SK-N-SH (cell line): ENCODE measurements at regions not wholly inside any gene's neighbourhood (a gene's known extent, or its start where the extent isn't known, plus 50 kb on each side); places are given as distances from the start of the nearest gene placed in this dataset.

Experiments
- CTCF ChIA-PET: fragments of 300-600, 350-600 bp; formaldehyde crosslinking; extraction: SDS; loops from one replicate; lab custom pipeline; 2021; lab: Yijun Ruan, JAX
- POLR2A ChIA-PET: fragments of 350-600 bp; sonication (Branson Sonifier 250); formaldehyde crosslinking; extraction: SDS; loops from one replicate; lab custom pipeline; 2020; ENCODE audit warnings: antibody characterized with exemption, inconsistent platforms; lab: Yijun Ruan, JAX
- DNase-seq: peaks from one replicate; pipeline ENCODE4 v3.0.0; 2012
- H2AFZ ChIP-seq: fragments of 200-600 bp; sonication (generic); 2 replicates; pipeline ENCODE4 v1.8.1; 2016; ENCODE audit warnings: antibody characterized with exemption, mild to moderate bottlenecking, low read depth
- H3F3A ChIP-seq: fragments of 200-600 bp; sonication (generic); replicated peaks from 2 replicates; pipeline ENCODE3; 2016; ENCODE audit warnings: antibody characterized with exemption, mild to moderate bottlenecking; ENCODE audit not compliant: insufficient read depth
- H3K27ac ChIP-seq, 2 experiments: fragments of 200-500 bp in 1 of 2; fragments of 200-600 bp in 1 of 2; sonication (Bioruptor generic) in 1 of 2; sonication (generic), shearing (Covaris generic) in 1 of 2; 2 replicates each; pipeline versions ENCODE4 v1.5.1 to v1.6.1; 2014 to 2016; ENCODE audit warnings: low read depth in 2 of 2, inconsistent platforms in 1 of 2, low read length in 1 of 2, mild to moderate bottlenecking in 1 of 2, mixed read lengths in 1 of 2
- H3K27me3 ChIP-seq: fragments of 200-600 bp; sonication (generic), shearing (Covaris generic); 2 replicates; pipeline ENCODE4 v1.6.1; 2016; ENCODE audit warnings: mixed run types; ENCODE audit not compliant: insufficient read depth
- H3K36me3 ChIP-seq, 2 experiments: fragments of 200-500 bp in 1 of 2; fragments of 200-600 bp in 1 of 2; sonication (Bioruptor generic) in 1 of 2; sonication (generic) in 1 of 2; replicated peaks in 1 of 2; 2 replicates each; pipeline versions ENCODE3 to v1.5.1; 2014 to 2016; ENCODE audit warnings: low read length in 1 of 2, mild to moderate bottlenecking in 1 of 2; ENCODE audit not compliant: insufficient read depth in 2 of 2, control insufficient read depth in 1 of 2
- H3K4me1 ChIP-seq, 2 experiments: fragments of 200-500 bp in 1 of 2; fragments of 200-600 bp in 1 of 2; sonication (Bioruptor generic) in 1 of 2; sonication (generic), shearing (Covaris generic) in 1 of 2; 2 replicates each; pipeline versions ENCODE4 v1.5.1 to v1.6.1; 2014 to 2016; ENCODE audit warnings: low read depth in 1 of 2, low read length in 1 of 2, mixed run types in 1 of 2; ENCODE audit not compliant: insufficient read depth in 2 of 2, control insufficient read depth in 1 of 2
- H3K4me2 ChIP-seq: fragments of 200-600 bp; sonication (generic), shearing (Covaris generic); 2 replicates; pipeline ENCODE4 v1.6.1; 2017; ENCODE audit warnings: mixed run types
- H3K4me3 ChIP-seq, 2 experiments: fragments of 200-500 bp in 1 of 2; fragments of 200-600 bp in 1 of 2; sonication (Bioruptor generic) in 1 of 2; sonication (generic), shearing (Covaris generic) in 1 of 2; 2 replicates each; pipeline versions ENCODE4 v1.5.1 to v1.8.1; 2014 to 2016; ENCODE audit warnings: low read depth in 2 of 2, inconsistent platforms in 1 of 2, low read length in 1 of 2, mild to moderate bottlenecking in 1 of 2, mixed read lengths in 1 of 2, moderate library complexity in 1 of 2
- H3K79me2 ChIP-seq: fragments of 200-600 bp; sonication (generic); 2 replicates; pipeline ENCODE4 v1.8.1; 2017; ENCODE audit warnings: mild to moderate bottlenecking; ENCODE audit not compliant: insufficient read depth
- H3K9ac ChIP-seq: fragments of 200-600 bp; sonication (generic); 2 replicates; pipeline ENCODE4 v1.6.1; 2017; ENCODE audit warnings: mixed run types
- H3K9me2 ChIP-seq: fragments of 200-600 bp; sonication (generic); 2 replicates; pipeline ENCODE4 v1.6.1; 2017; ENCODE audit warnings: mixed run types
- H3K9me3 ChIP-seq: fragments of 200-600 bp; sonication (generic); 2 replicates; pipeline ENCODE4 v1.6.1; 2017; ENCODE audit warnings: mixed run types, mild to moderate bottlenecking, moderate library complexity
- H4K20me1 ChIP-seq: fragments of 200-600 bp; sonication (generic); 2 replicates; pipeline ENCODE4 v1.6.1; 2017; ENCODE audit warnings: mild to moderate bottlenecking, mixed run types; ENCODE audit not compliant: insufficient read depth
- CHD2 ChIP-seq: fragments of 150-350 bp; IDR thresholded peaks from 2 replicates; pipeline ENCODE4 v1.6.1; 2018; ENCODE audit warnings: low read length; ENCODE audit not compliant: partially characterized antibody
- GABPA ChIP-seq: IDR thresholded peaks from 2 replicates; pipeline ENCODE4 v1.4.0; 2012; ENCODE audit warnings: low read depth, mild to moderate bottlenecking
- JUND ChIP-seq: IDR thresholded peaks from 2 replicates; pipeline ENCODE4 v1.4.0; 2012
- NRF1 ChIP-seq: IDR thresholded peaks from 2 replicates; pipeline ENCODE4 v1.6.1; 2012; ENCODE audit warnings: low read depth, mild to moderate bottlenecking, low read length
- RAD21 ChIP-seq: IDR thresholded peaks from 2 replicates; pipeline ENCODE4 v1.6.1; 2012; ENCODE audit warnings: mild to moderate bottlenecking, low read length
- RFX5 ChIP-seq: IDR thresholded peaks from 2 replicates; pipeline ENCODE4 v1.6.1; 2012; ENCODE audit warnings: mild to moderate bottlenecking, improper control_type of control experiment, low read length
- TCF12 ChIP-seq: IDR thresholded peaks from 2 replicates; pipeline ENCODE4 v1.4.0; 2012
- TEAD4 ChIP-seq: IDR thresholded peaks from 2 replicates; pipeline ENCODE4 v1.4.0; 2012; ENCODE audit warnings: mild to moderate bottlenecking, borderline replicate concordance; ENCODE audit not compliant: insufficient read depth
- YY1 ChIP-seq: IDR thresholded peaks from 2 replicates; pipeline ENCODE4 v1.4.0; 2012; ENCODE audit warnings: low read depth, mild to moderate bottlenecking
- WGBS: methylation state at CpG from one replicate; pipeline ENCODE4 v1.1.6; 2017; ENCODE audit warnings: low lambda C conversion rate; 5-methylcytosine and 5-hydroxymethylcytosine counted together
- TF ChIP-seq, protein P1 (sequence below): fragments of 200-600 bp; sonication (generic); IDR thresholded peaks from 2 replicates; pipeline ENCODE4 v1.6.1; 2017; ENCODE audit warnings: antibody characterized with exemption, mild to moderate bottlenecking, moderate library complexity

- TF ChIP-seq RAD21: no peak
- no peak for TF ChIP-seq NRF1
- TF ChIP-seq, all 33 proteins: peak for 0
These were observed 1367.7 kb upstream of the CELF4 start (continued) for GRCh38 chr18:38933322-38933721.

DNA sequence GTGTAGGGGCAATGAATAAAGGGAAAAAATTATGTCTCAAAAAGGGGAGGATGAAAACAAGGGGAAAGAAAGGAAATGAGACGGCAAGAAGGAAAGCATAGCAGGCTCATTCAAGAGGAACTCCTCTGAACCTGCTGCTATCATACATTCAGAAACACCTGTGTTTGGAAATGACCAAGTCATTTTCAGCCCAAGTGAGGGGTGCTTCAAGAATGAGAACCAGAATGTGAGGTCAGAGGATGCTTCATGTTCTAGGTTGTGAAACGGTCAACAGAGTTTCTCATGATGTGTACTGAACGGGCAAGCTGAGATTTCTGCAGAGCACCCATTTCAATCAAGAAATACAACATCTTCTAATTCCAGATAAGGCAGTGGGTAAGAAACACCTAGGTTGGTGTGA lies 1367.2 kb upstream of the CELF4 start:
- no peaks in the 10 kb centered on the region for H3K9me3 ChIP-seq
- CTCF ChIA-PET: no interaction called here
- no peaks in the 10 kb centered on the region for H3K36me3 ChIP-seq
- TF ChIP-seq, protein P1, sequence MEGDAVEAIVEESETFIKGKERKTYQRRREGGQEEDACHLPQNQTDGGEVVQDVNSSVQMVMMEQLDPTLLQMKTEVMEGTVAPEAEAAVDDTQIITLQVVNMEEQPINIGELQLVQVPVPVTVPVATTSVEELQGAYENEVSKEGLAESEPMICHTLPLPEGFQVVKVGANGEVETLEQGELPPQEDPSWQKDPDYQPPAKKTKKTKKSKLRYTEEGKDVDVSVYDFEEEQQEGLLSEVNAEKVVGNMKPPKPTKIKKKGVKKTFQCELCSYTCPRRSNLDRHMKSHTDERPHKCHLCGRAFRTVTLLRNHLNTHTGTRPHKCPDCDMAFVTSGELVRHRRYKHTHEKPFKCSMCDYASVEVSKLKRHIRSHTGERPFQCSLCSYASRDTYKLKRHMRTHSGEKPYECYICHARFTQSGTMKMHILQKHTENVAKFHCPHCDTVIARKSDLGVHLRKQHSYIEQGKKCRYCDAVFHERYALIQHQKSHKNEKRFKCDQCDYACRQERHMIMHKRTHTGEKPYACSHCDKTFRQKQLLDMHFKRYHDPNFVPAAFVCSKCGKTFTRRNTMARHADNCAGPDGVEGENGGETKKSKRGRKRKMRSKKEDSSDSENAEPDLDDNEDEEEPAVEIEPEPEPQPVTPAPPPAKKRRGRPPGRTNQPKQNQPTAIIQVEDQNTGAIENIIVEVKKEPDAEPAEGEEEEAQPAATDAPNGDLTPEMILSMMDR: no peak
- TF ChIP-seq YY1 (no peak), TCF12 (no peak)
- TF ChIP-seq, all 33 proteins: peak for 0
- no peaks in the 10 kb centered on the region for H3K27me3 ChIP-seq
- WGBS: 53% methylated on average over 3 of the region's 3 CpGs
- no peak overlapping the region for H3K4me2 ChIP-seq
- no peak overlapping the region for H3K4me3 ChIP-seq
- H3K4me1 ChIP-seq: no peaks in the 10 kb centered on the region
- no peak overlapping the region for H2AFZ ChIP-seq
- POLR2A ChIA-PET: no interaction called here
- no peaks in the 10 kb centered on the region for H3K9me2 ChIP-seq
- DNase-seq: no peak
- no peaks in the 10 kb centered on the region for H3F3A ChIP-seq
- H3K79me2 ChIP-seq: no peaks in the 10 kb centered on the region
- H3K27ac ChIP-seq: no peak overlapping the region
- H4K20me1 ChIP-seq: no peaks in the 10 kb centered on the region
- no peak overlapping the region for H3K9ac ChIP-seq

DNA sequence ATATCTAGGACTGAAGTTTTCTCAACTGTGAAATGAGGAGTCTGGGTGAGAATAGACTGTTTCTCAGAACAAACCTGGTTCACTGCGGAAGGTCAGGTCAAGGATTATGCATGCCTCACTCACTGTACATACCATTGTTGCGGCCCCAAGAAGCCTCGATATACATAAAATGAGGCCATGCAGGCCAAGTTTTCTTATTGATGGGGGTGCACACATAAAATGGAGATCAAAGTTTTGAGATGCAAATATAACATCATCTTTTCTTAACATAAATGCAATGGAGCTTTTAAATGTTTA lies 1366.1 kb upstream of the CELF4 start:
- Histone ChIP-seq H3K4me2 (no peak overlapping the region), H3K9ac (no peak overlapping the region), H3K9me2 (no peaks in the 10 kb centered on the region), H2AFZ (no peak overlapping the region), H3K4me1 (no peaks in the 10 kb centered on the region)
- POLR2A ChIA-PET: no interaction called here
- WGBS: 57% methylated on average over 3 of the region's 3 CpGs
- TF ChIP-seq JUND (no peak), GABPA (no peak), TEAD4 (no peak), RAD21 (no peak), CHD2 (no peak), RFX5 (no peak)
- TF ChIP-seq, all 33 proteins: peak for 0
- Histone ChIP-seq H3K4me3 (no peak overlapping the region), H3F3A (no peaks in the 10 kb centered on the region), H3K27me3 (no peaks in the 10 kb centered on the region), H3K79me2 (no peaks in the 10 kb centered on the region), H3K27ac (no peak overlapping the region), H4K20me1 (no peaks in the 10 kb centered on the region), H3K36me3 (no peaks in the 10 kb centered on the region), H3K9me3 (no peaks in the 10 kb centered on the region)
- CTCF ChIA-PET: no interaction called here
- DNase-seq: no peak
